ENCODE measurements at regions not wholly inside any gene's neighbourhood (a gene's known extent, or its start where the extent isn't known, plus 50 kb on each side); places are given as distances from the start of the nearest gene placed in this dataset.
"Not testable (repeated sequence)": the region's sequence is repeated elsewhere in the genome, so short reads cannot be mapped to it uniquely, and the experiment has no call there.

- no peak for DNase-seq
Observed at GRCh38 chr4:38280323-38280706, 320.1 kb downstream of the PTTG2 start.

DNA sequence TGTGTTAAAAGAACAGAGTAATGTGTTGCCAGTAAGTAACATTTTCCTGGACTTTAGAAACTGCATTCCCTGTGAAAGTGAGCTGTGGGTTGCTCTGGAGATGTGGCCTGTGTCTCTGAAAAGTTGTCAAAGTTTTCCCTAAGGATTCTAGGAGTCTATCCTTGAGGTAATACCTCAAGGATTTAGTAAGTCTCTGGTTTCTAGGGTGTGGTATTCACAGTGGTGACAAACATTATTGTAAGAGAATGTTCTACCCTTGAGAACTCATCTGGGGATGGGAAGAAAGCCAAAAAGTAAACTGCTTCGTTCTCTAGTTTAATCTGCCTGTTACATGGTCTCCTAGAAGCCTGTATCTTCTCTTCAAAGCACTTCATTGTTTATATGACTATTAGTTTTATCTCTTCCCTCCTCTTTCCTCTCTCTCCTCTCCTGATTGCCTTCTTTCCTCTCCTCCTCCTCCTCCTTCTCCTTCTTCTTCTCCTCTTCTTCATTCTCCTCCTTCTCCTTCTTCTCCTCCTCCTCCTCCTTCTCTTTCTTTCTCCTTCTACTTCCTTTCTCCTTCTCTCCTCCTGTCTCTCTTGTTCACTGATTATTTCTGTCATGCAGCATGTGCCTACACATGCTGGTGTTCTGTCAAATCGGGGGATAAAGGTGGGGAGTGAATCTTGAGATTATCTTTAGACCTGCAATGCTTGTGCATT lies 321.3 kb downstream of the PTTG2 start:
- no peak for DNase-seq

GRCh38 chr4:38283724-38284123 lies 323.5 kb downstream of the PTTG2 start:
- DNase-seq, result no peak

DNA sequence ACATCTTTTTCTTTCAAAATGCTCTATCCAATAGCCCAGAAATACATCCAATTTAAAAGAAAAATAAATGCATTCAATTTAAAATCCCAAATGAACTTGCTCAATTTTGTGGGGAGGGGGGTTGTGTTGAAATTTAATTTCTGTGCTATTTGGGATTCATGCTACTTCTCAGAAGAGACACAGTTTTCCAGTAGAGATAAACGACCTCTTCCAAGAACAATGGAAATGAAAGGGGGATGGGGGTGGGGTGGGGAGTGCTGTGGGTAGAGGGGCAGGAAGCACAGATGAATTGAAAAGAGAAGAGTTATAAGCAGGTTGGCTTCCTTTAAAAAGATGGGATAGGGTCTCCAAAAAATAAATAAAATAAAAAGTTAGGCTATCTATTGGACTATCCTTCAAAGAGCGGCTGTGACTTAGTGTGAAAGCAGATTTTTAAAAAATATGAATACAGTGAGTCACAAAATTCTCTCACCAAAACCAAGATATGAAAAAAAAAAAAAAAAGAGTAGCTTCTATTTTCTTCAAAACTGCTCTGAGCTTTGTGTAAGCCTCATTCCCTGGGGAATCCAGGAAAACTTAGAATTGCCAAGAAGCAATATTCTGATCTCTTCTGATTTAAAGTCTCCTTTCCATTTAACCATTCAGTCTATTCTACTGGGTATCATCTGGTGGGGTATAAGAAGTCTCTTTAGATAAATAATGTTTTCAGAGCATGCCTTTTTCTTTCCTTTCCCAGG lies 324.3 kb downstream of the PTTG2 start:
- DNase-seq, result no peak

- DNase-seq, result no peak
Observed at GRCh38 chr4:38287101-38287851, 327.1 kb downstream of the PTTG2 start.

DNA sequence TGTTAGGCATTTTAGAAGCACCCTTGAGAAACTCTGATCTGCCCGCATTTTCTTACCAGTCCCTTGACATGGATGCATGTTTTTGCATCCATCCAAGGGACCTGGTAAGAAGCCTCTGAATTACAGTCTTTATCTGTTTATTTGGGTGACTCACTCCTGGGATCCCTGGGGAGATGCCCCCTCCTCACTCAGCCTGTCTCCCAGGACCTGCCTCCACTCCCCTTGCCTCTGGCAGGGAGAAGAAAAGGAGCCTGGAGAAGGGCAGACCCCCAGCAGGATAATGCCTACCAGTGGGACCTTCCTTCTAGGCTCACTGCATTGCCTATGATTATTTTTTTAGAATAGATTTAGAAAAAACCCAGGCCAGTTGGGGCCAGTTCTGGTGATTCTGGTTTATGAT lies 329.4 kb downstream of the PTTG2 start:
- DNase-seq, result no peak

DNA sequence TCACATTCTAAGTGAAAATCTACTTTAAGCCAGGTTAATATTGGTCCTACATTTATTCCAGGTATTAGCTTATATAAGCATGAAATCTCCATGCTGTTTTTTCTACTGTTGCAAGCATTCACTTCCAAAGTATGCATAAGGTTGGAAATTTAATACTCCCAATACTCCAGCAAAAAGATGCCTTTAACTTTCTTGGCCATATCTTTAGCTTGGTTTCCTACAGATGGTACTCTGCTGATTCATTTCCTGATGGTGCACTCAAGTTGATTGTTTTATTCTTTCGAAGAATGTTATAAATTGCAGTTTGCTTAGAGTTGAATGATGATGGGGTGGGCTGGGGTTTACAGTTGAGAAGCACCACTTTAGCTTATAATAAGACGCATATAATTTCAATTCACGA lies 330.2 kb downstream of the PTTG2 start:
- DNase-seq, result no peak

GRCh38 chr4:38290914-38291313 lies 330.7 kb downstream of the PTTG2 start:
- DNase-seq, result no peak

DNA sequence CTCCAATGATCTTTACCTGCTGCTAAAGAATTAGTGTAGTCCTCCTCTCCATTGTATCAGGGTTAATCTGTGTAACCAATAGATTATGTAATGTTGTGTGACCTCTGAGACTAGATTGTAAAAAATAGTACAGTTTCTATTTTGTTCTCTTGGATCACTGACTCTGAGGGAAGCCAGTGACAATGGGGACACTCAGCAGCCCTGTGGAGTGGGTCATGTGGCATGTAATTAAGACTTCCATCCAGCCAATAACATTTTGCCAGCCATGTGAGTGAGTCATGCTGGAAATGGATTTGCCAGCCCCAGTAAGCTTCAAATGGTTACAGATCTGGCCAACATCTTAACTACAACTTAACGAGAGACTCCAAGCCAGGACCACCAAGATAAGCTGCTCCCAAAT lies 332.3 kb downstream of the PTTG2 start:
- DNase-seq, result no peak

DNA sequence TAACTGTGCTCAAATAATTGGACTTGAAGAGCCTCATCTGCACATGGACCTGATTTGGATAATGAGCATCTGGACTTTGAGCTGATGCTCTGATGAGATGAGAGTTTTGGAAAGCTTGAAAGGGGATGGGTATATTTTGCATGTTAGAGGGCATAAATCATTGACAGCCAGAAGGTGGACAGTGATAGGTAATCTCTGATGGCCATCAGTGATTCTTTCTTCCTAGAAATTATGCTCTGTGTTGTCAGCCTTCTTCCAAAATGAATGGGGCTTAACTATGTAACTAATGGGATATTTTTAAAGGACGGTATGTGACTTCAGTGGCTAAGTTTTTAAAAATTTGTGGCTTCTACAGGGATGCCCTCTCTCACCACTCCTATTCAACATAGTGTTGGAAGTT lies 334.0 kb downstream of the PTTG2 start:
- DNase-seq, result no peak

DNA sequence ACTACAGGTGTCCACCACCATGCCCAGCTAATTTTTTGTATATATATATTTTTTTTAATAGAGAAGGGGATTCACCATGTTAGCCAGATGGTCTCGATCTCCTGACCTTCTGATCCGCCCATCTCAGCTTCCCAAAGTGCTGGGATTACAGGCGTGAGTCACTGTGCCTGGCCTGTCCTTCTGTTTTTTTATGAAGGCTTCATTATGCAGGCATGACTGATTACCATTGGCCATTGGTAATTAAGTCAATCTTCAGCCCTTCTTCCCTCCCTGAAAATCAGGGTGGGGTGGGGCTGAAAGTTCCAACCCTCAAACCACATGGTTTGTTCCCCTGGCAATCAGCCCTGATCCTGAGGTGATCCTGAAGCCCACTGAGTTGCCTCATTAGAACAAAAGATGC lies 336.9 kb downstream of the PTTG2 start:
- DNase-seq, result no peak

GRCh38 chr4:38298868-38299713 lies 338.9 kb downstream of the PTTG2 start:
- no peak for DNase-seq

DNA sequence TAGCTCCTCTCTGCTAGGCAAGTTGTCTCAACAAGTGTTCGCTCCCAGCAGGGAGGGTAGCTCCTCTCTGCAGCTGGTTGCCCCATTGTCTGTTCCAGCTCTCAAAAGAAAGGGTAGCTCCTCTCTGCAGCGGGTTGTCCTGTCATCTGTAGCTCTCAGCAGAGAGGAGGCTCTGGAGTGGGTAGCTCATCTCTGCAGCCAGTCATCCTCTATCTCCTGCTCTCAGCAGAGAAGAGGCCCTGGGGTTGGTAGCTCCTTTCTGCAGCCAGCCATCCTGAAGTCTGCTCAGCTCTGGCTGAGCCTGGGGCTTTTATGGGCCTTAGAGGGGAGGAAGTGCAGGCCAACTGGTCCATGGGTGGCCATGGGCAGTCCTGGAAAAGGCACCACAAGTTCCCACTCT lies 342.7 kb downstream of the PTTG2 start:
- no peak for DNase-seq

GRCh38 chr4:38304460-38304859 lies 344.3 kb downstream of the PTTG2 start:
- not testable (repeated sequence) for DNase-seq

GRCh38 chr4:38306482-38307071 lies 346.4 kb downstream of the PTTG2 start:
- DNase-seq, result no peak

DNA sequence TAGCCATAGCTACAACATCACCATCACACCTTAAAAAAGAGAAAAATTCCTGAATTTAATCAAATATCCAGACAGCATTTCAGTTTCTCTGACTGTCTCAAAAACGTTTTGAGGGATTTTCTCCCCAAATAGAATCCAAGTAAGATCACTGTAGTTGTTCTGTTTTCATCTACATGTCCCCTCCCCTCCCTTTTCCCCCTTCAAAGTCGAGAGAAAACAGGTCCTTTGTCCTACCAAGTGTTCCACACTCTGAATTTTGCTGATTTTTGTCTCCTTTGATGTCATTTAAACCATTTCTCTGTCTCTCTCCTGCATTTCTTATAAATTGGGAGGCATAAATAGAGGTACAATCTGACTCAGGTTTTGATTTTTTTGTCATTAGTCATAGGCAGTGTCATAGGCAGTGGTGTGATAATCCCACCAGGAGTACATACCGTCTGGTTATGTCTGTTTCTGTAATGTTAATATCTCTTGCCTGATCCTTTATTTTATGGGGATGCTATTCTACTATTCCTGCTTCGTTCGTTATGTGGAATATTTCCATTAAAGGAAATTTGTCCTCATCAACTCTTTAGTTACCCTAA lies 348.6 kb downstream of the PTTG2 start:
- no peak for DNase-seq

- no peak for DNase-seq
Observed at GRCh38 chr4:38309471-38309870, 349.3 kb downstream of the PTTG2 start.

DNA sequence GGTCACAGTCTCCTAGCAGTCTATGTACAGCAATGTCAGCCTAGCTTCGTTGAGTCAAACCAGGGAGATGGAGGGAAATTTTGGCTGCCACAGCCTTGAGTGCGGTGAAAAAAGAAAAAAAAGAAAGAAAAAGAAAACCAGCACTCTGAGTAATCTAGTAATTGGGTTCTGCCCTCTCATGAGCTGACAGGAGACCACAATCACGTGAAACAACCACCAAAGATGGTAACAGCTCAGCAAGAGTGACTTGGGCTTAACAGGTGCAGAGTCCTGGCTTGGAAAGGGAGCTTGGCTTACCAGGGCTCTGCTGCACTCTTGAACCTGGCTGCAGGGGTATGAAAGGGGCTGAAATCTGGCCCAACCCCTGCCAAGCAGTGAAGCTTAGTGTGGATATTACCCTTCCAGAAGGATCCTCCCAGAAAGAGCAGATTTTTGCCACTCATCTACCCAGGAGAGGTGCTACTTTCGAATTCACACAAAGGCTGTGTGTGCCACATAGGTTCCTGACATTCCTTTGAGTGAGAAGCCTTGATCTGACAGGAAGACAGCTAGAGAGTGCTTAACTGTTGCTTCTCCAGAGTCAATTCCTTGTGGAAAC lies 350.3 kb downstream of the PTTG2 start:
- DNase-seq, result no peak

DNA sequence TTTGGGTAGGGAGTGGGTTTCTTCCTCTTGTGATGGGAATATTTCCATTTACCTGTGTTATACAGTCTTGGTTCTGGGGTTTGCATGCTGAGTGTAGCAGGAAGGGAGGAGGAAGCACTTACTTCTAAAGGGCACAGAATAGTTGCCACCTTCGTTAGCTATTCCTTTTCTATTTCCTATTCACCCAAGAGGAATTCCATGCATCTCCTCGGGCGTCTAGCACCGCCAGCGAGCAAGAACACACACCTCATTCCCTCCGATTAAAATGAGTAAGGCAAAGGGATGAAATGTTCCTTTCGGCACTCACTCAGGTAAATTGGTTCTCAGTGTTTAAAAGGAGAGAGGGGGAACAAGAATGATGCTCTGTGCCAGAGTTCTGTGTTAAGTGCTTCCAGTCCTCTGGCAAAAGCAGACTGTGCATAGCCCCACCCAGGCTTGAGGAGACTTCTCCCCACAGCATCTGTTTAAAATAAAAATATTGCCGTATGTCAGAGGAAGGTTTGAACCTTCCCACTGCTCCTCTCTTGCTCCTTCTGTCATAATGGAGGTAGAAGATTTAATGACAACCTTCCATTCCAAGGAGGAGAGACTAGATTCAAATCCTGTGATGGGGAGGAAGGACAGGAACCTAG lies 351.4 kb downstream of the PTTG2 start:
- no peak for DNase-seq

DNA sequence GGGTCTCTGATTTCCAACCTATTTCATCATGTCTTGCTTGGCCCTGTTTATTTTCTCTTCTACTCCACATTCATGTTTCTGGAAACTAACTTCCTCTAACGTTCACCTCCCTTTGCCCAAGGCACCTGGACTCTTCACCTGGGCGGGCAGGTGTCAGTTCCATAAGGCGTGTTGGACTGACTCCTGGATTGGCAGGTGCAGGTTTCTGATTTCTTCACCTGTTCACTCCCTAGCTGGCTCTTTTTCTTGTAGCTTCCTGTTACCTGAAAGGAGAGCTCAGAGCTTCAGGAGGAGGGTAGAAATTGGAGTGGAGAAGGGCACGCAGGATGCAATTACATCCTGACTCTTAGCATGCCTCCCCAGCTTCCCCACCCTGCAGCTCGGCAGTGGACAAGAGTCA lies 350.8 kb upstream of the KLF3 start:
- DNase-seq, result no peak

- no peak for DNase-seq
Observed at GRCh38 chr4:38313999-38314561, 349.9 kb upstream of the KLF3 start.

Data from right hindlimb (tissue), 1 donor.